SK-N-SH (cell line): ENCODE measurements at regions not wholly inside any gene's neighbourhood (a gene's known extent, or its start where the extent isn't known, plus 50 kb on each side); places are given as distances from the start of the nearest gene placed in this dataset.

Source experiments
- CTCF ChIA-PET: fragments of 300-600, 350-600 bp; formaldehyde crosslinking; extraction: SDS; loops from one replicate; lab custom pipeline; 2021; lab: Yijun Ruan, JAX
- POLR2A ChIA-PET: fragments of 350-600 bp; sonication (Branson Sonifier 250); formaldehyde crosslinking; extraction: SDS; loops from one replicate; lab custom pipeline; 2020; ENCODE audit warnings: antibody characterized with exemption, inconsistent platforms; lab: Yijun Ruan, JAX
- DNase-seq: peaks from one replicate; pipeline ENCODE4 v3.0.0; 2012
- H2AFZ ChIP-seq: fragments of 200-600 bp; sonication (generic); 2 replicates; pipeline ENCODE4 v1.8.1; 2016; ENCODE audit warnings: antibody characterized with exemption, mild to moderate bottlenecking, low read depth
- H3F3A ChIP-seq: fragments of 200-600 bp; sonication (generic); replicated peaks from 2 replicates; pipeline ENCODE3; 2016; ENCODE audit warnings: antibody characterized with exemption, mild to moderate bottlenecking; ENCODE audit not compliant: insufficient read depth
- H3K27ac ChIP-seq, 2 experiments: fragments of 200-500 bp in 1 of 2; fragments of 200-600 bp in 1 of 2; sonication (Bioruptor generic) in 1 of 2; sonication (generic), shearing (Covaris generic) in 1 of 2; 2 replicates each; pipeline versions ENCODE4 v1.5.1 to v1.6.1; 2014 to 2016; ENCODE audit warnings: low read depth in 2 of 2, inconsistent platforms in 1 of 2, low read length in 1 of 2, mild to moderate bottlenecking in 1 of 2, mixed read lengths in 1 of 2
- H3K27me3 ChIP-seq: fragments of 200-600 bp; sonication (generic), shearing (Covaris generic); 2 replicates; pipeline ENCODE4 v1.6.1; 2016; ENCODE audit warnings: mixed run types; ENCODE audit not compliant: insufficient read depth
- H3K36me3 ChIP-seq, 2 experiments: fragments of 200-500 bp in 1 of 2; fragments of 200-600 bp in 1 of 2; sonication (Bioruptor generic) in 1 of 2; sonication (generic) in 1 of 2; replicated peaks in 1 of 2; 2 replicates each; pipeline versions ENCODE3 to v1.5.1; 2014 to 2016; ENCODE audit warnings: low read length in 1 of 2, mild to moderate bottlenecking in 1 of 2; ENCODE audit not compliant: insufficient read depth in 2 of 2, control insufficient read depth in 1 of 2
- H3K4me1 ChIP-seq, 2 experiments: fragments of 200-500 bp in 1 of 2; fragments of 200-600 bp in 1 of 2; sonication (Bioruptor generic) in 1 of 2; sonication (generic), shearing (Covaris generic) in 1 of 2; 2 replicates each; pipeline versions ENCODE4 v1.5.1 to v1.6.1; 2014 to 2016; ENCODE audit warnings: low read depth in 1 of 2, low read length in 1 of 2, mixed run types in 1 of 2; ENCODE audit not compliant: insufficient read depth in 2 of 2, control insufficient read depth in 1 of 2
- H3K4me2 ChIP-seq: fragments of 200-600 bp; sonication (generic), shearing (Covaris generic); 2 replicates; pipeline ENCODE4 v1.6.1; 2017; ENCODE audit warnings: mixed run types
- H3K4me3 ChIP-seq, 2 experiments: fragments of 200-500 bp in 1 of 2; fragments of 200-600 bp in 1 of 2; sonication (Bioruptor generic) in 1 of 2; sonication (generic), shearing (Covaris generic) in 1 of 2; 2 replicates each; pipeline versions ENCODE4 v1.5.1 to v1.8.1; 2014 to 2016; ENCODE audit warnings: low read depth in 2 of 2, inconsistent platforms in 1 of 2, low read length in 1 of 2, mild to moderate bottlenecking in 1 of 2, mixed read lengths in 1 of 2, moderate library complexity in 1 of 2
- H3K79me2 ChIP-seq: fragments of 200-600 bp; sonication (generic); 2 replicates; pipeline ENCODE4 v1.8.1; 2017; ENCODE audit warnings: mild to moderate bottlenecking; ENCODE audit not compliant: insufficient read depth
- H3K9ac ChIP-seq: fragments of 200-600 bp; sonication (generic); 2 replicates; pipeline ENCODE4 v1.6.1; 2017; ENCODE audit warnings: mixed run types
- H3K9me2 ChIP-seq: fragments of 200-600 bp; sonication (generic); 2 replicates; pipeline ENCODE4 v1.6.1; 2017; ENCODE audit warnings: mixed run types
- H3K9me3 ChIP-seq: fragments of 200-600 bp; sonication (generic); 2 replicates; pipeline ENCODE4 v1.6.1; 2017; ENCODE audit warnings: mixed run types, mild to moderate bottlenecking, moderate library complexity
- H4K20me1 ChIP-seq: fragments of 200-600 bp; sonication (generic); 2 replicates; pipeline ENCODE4 v1.6.1; 2017; ENCODE audit warnings: mild to moderate bottlenecking, mixed run types; ENCODE audit not compliant: insufficient read depth
- ELF1 ChIP-seq: IDR thresholded peaks from 2 replicates; pipeline ENCODE4 v1.4.0; 2012
- FOSL2 ChIP-seq: IDR thresholded peaks from 2 replicates; pipeline ENCODE4 v1.4.0; 2012; ENCODE audit warnings: low read depth, mild to moderate bottlenecking, moderate library complexity, borderline replicate concordance
- FOXJ3 ChIP-seq: sonication (generic); formaldehyde crosslinking; IDR thresholded peaks from 2 replicates; pipeline ENCODE4 v1.5.1; 2020; ENCODE audit warnings: mild to moderate bottlenecking, missing genetic modification reagents
- FOXM1 ChIP-seq: IDR thresholded peaks from 2 replicates; pipeline ENCODE4 v1.4.0; 2012; ENCODE audit warnings: low read depth, mild to moderate bottlenecking
- GATA2 ChIP-seq: sonication (generic); formaldehyde crosslinking; IDR thresholded peaks from 2 replicates; pipeline ENCODE4 v1.5.0; 2020; ENCODE audit warnings: mild to moderate bottlenecking, missing genetic modification reagents
- JUND ChIP-seq: IDR thresholded peaks from 2 replicates; pipeline ENCODE4 v1.4.0; 2012
- MXI1 ChIP-seq: IDR thresholded peaks from 2 replicates; pipeline ENCODE4 v1.6.1; 2012; ENCODE audit warnings: mild to moderate bottlenecking, low read depth, low read length, improper control_type of control experiment
- RCOR1 ChIP-seq: fragments of 150-350 bp; IDR thresholded peaks from 2 replicates; pipeline ENCODE4 v1.6.1; 2017; ENCODE audit warnings: antibody characterized with exemption, low read length
- RXRA ChIP-seq: IDR thresholded peaks from 2 replicates; pipeline ENCODE4 v1.4.0; 2012; ENCODE audit warnings: low read depth, mild to moderate bottlenecking, borderline replicate concordance
- SIN3A ChIP-seq: IDR thresholded peaks from 2 replicates; pipeline ENCODE4 v1.6.1; 2012; ENCODE audit warnings: low read depth, mild to moderate bottlenecking, low read length, moderate library complexity, borderline replicate concordance
- SMC3 ChIP-seq: IDR thresholded peaks from 2 replicates; pipeline ENCODE4 v1.6.1; 2012; ENCODE audit warnings: low read depth, low read length, improper control_type of control experiment
- TEAD4 ChIP-seq: IDR thresholded peaks from 2 replicates; pipeline ENCODE4 v1.4.0; 2012; ENCODE audit warnings: mild to moderate bottlenecking, borderline replicate concordance; ENCODE audit not compliant: insufficient read depth
- YY1 ChIP-seq: IDR thresholded peaks from 2 replicates; pipeline ENCODE4 v1.4.0; 2012; ENCODE audit warnings: low read depth, mild to moderate bottlenecking
- WGBS: methylation state at CpG from one replicate; pipeline ENCODE4 v1.1.6; 2017; ENCODE audit warnings: low lambda C conversion rate; 5-methylcytosine and 5-hydroxymethylcytosine counted together
- TF ChIP-seq, protein P1 (sequence below): IDR thresholded peaks from 2 replicates; pipeline ENCODE4 v1.6.1; 2012; ENCODE audit warnings: mild to moderate bottlenecking, low read depth, low read length, moderate library complexity
- TF ChIP-seq, protein P2 (sequence below): fragments of 150-350 bp; IDR thresholded peaks from 2 replicates; pipeline ENCODE4 v1.6.1; 2017; ENCODE audit warnings: antibody characterized with exemption, low read length, low read depth, borderline replicate concordance
- TF ChIP-seq, protein P3 (sequence below): IDR thresholded peaks from 2 replicates; pipeline ENCODE4 v1.4.0; 2012; ENCODE audit warnings: low read depth, borderline replicate concordance
- TF ChIP-seq, protein P4 (sequence below): IDR thresholded peaks from 2 replicates; pipeline ENCODE4 v1.4.0; 2012; ENCODE audit warnings: low read depth, borderline replicate concordance

DNA sequence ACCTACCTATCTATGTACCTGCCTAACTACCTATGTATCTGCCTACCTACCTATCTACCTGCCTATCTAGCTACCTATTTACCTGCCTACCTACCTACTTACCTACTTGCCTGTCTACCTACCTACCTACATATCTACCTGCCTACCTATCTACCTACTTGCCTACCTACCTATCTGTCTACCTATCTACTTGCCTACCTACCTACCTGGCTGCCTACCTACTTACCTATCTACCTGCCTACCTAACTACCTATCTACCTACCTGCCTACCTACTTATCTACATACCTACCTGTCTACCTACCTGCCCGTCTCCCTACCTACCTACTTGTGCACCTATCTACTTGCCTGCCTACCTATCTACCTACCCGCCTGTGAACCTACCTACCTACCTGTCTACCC lies 68.7 kb upstream of the NPTX2 start:
- H3K9ac ChIP-seq: no peak overlapping the region
- no peaks in the 10 kb centered on the region for H4K20me1 ChIP-seq
- H3K9me3 ChIP-seq: peaks cover 10% of the 10 kb centered on the region
- no peak overlapping the region for H3K27ac ChIP-seq
- TF ChIP-seq SIN3A (no peak), FOXJ3 (CRISPR knock-in tag) (no peak), RXRA (no peak), ELF1 (no peak), RCOR1 (no peak), TEAD4 (no peak), MXI1 (no peak), FOSL2 (no peak), YY1 (no peak), GATA2 (no peak), FOXM1 (no peak), JUND (no peak), SMC3 (no peak)
- TF ChIP-seq, protein P1, sequence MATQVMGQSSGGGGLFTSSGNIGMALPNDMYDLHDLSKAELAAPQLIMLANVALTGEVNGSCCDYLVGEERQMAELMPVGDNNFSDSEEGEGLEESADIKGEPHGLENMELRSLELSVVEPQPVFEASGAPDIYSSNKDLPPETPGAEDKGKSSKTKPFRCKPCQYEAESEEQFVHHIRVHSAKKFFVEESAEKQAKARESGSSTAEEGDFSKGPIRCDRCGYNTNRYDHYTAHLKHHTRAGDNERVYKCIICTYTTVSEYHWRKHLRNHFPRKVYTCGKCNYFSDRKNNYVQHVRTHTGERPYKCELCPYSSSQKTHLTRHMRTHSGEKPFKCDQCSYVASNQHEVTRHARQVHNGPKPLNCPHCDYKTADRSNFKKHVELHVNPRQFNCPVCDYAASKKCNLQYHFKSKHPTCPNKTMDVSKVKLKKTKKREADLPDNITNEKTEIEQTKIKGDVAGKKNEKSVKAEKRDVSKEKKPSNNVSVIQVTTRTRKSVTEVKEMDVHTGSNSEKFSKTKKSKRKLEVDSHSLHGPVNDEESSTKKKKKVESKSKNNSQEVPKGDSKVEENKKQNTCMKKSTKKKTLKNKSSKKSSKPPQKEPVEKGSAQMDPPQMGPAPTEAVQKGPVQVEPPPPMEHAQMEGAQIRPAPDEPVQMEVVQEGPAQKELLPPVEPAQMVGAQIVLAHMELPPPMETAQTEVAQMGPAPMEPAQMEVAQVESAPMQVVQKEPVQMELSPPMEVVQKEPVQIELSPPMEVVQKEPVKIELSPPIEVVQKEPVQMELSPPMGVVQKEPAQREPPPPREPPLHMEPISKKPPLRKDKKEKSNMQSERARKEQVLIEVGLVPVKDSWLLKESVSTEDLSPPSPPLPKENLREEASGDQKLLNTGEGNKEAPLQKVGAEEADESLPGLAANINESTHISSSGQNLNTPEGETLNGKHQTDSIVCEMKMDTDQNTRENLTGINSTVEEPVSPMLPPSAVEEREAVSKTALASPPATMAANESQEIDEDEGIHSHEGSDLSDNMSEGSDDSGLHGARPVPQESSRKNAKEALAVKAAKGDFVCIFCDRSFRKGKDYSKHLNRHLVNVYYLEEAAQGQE: no peak
- TF ChIP-seq, protein P2, sequence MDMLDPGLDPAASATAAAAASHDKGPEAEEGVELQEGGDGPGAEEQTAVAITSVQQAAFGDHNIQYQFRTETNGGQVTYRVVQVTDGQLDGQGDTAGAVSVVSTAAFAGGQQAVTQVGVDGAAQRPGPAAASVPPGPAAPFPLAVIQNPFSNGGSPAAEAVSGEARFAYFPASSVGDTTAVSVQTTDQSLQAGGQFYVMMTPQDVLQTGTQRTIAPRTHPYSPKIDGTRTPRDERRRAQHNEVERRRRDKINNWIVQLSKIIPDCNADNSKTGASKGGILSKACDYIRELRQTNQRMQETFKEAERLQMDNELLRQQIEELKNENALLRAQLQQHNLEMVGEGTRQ: no peak
- TF ChIP-seq, protein P3, sequence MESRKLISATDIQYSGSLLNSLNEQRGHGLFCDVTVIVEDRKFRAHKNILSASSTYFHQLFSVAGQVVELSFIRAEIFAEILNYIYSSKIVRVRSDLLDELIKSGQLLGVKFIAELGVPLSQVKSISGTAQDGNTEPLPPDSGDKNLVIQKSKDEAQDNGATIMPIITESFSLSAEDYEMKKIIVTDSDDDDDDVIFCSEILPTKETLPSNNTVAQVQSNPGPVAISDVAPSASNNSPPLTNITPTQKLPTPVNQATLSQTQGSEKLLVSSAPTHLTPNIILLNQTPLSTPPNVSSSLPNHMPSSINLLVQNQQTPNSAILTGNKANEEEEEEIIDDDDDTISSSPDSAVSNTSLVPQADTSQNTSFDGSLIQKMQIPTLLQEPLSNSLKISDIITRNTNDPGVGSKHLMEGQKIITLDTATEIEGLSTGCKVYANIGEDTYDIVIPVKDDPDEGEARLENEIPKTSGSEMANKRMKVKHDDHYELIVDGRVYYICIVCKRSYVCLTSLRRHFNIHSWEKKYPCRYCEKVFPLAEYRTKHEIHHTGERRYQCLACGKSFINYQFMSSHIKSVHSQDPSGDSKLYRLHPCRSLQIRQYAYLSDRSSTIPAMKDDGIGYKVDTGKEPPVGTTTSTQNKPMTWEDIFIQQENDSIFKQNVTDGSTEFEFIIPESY: no peak
- TF ChIP-seq, protein P4, sequence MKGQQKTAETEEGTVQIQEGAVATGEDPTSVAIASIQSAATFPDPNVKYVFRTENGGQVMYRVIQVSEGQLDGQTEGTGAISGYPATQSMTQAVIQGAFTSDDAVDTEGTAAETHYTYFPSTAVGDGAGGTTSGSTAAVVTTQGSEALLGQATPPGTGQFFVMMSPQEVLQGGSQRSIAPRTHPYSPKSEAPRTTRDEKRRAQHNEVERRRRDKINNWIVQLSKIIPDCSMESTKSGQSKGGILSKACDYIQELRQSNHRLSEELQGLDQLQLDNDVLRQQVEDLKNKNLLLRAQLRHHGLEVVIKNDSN: no peak
- CTCF ChIA-PET: interaction anchor here (1.0 kb wide), 1 partner anchor 331 kb away, joined by 3 read pairs; no protein-coding TSS in a partner anchor
- no peak overlapping the region for H3K4me2 ChIP-seq
- no peaks in the 10 kb centered on the region for H3F3A ChIP-seq
- no peaks in the 10 kb centered on the region for H3K79me2 ChIP-seq
- no peaks in the 10 kb centered on the region for H3K27me3 ChIP-seq
- WGBS: 52% methylated on average over 2 of the region's 2 CpGs
- H2AFZ ChIP-seq: no peak overlapping the region
- H3K4me1 ChIP-seq: peaks cover 0 to 3% of the 10 kb centered on the region in 2 experiments; a peak in 1 of 4 replicates
- POLR2A ChIA-PET: no interaction called here
- no peaks in the 10 kb centered on the region for H3K36me3 ChIP-seq
- DNase-seq: no peak
- H3K4me3 ChIP-seq: no peak overlapping the region
- H3K9me2 ChIP-seq: no peaks in the 10 kb centered on the region
